RWPE1 (cell line): ENCODE measurements at regions not wholly inside any gene's neighbourhood (a gene's known extent, or its start where the extent isn't known, plus 50 kb on each side); places are given as distances from the start of the nearest gene placed in this dataset.

Experiments used
- CTCF ChIA-PET: fragments of 350-600 bp; sonication (Branson Sonifier 250); formaldehyde crosslinking; extraction: SDS; loops from one replicate; lab custom pipeline; 2021; lab: Yijun Ruan, JAX
- POLR2A ChIA-PET: fragments of 400-600 bp; formaldehyde crosslinking; extraction: SDS; loops from one replicate; lab custom pipeline; 2020; ENCODE audit warnings: antibody characterized with exemption; ENCODE audit not compliant: low non-redundant PET; lab: Yijun Ruan, JAX
- DNase-seq: peaks from one replicate; pipeline ENCODE4 v3.0.0; 2012; ENCODE audit warnings: low spot score
- H3K27ac ChIP-seq: fragments of 450-650 bp; 2 replicates; pipeline ENCODE4 v1.5.1; 2017
- CTCF ChIP-seq: fragments of 450-650 bp; conservative IDR thresholded peaks from 2 replicates; pipeline ENCODE4 v1.5.1; 2017; ENCODE audit warnings: low read depth, mild to moderate bottlenecking

- peak; percentile 36 for DNase-seq
- CTCF ChIA-PET: interaction anchor here (0.6 kb wide), 1 partner anchor 1909 kb away, joined by 6 read pairs; no protein-coding TSS in a partner anchor
- POLR2A ChIA-PET: no interaction called here
- no peak for TF ChIP-seq CTCF
- H3K27ac ChIP-seq: no peak overlapping the region
These were observed 200.5 kb downstream of the KDR start for GRCh38 chr4:54924891-54925290.

- no peak overlapping the region for H3K27ac ChIP-seq
- ChIA-PET CTCF (no interaction called here), POLR2A (no interaction called here)
- DNase-seq: no peak
- no peak for TF ChIP-seq CTCF
These were observed 210.1 kb downstream of the KDR start for GRCh38 chr4:54915276-54915675.

GRCh38 chr4:54914781-54915180, 210.6 kb downstream of the KDR start:
- POLR2A ChIA-PET: no interaction called here
- CTCF ChIA-PET: no interaction called here
- DNase-seq: no peak
- H3K27ac ChIP-seq: no peak overlapping the region
- TF ChIP-seq CTCF: no peak

- no peak for TF ChIP-seq CTCF
- no peak for DNase-seq
- ChIA-PET POLR2A (no interaction called here), CTCF (no interaction called here)
- no peak overlapping the region for H3K27ac ChIP-seq
These were observed 211.5 kb downstream of the KDR start for GRCh38 chr4:54913751-54914526.

GRCh38 chr4:54912155-54912554, 213.2 kb downstream of the KDR start:
- no peak for TF ChIP-seq CTCF
- ChIA-PET POLR2A (no interaction called here), CTCF (no interaction called here)

GRCh38 chr4:54909961-54910360, 215.4 kb downstream of the KDR start:
- DNase-seq: no peak
- CTCF ChIA-PET: interaction anchor here (0.6 kb wide), 1 partner anchor 593 kb away, joined by 3 read pairs; no protein-coding TSS in a partner anchor
- POLR2A ChIA-PET: no interaction called here
- H3K27ac ChIP-seq: no peak overlapping the region
- TF ChIP-seq CTCF: no peak

More at GRCh38 chr4:54912155-54912554, 213.2 kb downstream of the KDR start:
- no peak overlapping the region for H3K27ac ChIP-seq
- no peak for DNase-seq
